ENCODE measurements at regions not wholly inside any gene's neighbourhood (a gene's known extent, or its start where the extent isn't known, plus 50 kb on each side); places are given as distances from the start of the nearest gene placed in this dataset.

- no peak overlapping the region for H2AFZ ChIP-seq (ENCODE audit: low read depth, low read length)
- no peak overlapping the region for H2BK120ac ChIP-seq (ENCODE audit: low read depth, low read length)
- H3K14ac ChIP-seq (ENCODE audit: low read length in 2 of 2), result no peak overlapping the region
- H3K18ac ChIP-seq (ENCODE audit: low read depth in 1 of 2, low read length in 2 of 2), result no peak overlapping the region
- no peak overlapping the region for H2BK15ac ChIP-seq (ENCODE audit: low read depth, poor library complexity, severe bottlenecking)
- no peaks in the 10 kb centered on the region for H3K9me3 ChIP-seq (ENCODE audit: control insufficient read depth, low read length)
- no peak overlapping the region for H3K4me2 ChIP-seq (ENCODE audit: low read length, poor library complexity, severe bottlenecking)
- H3K4me1 ChIP-seq (ENCODE audit: control insufficient read depth, insufficient read depth, low read depth, low read length), result no peaks in the 10 kb centered on the region
- H3K27me3 ChIP-seq (ENCODE audit: control insufficient read depth in 1 of 2, insufficient read depth in 1 of 2, low read length in 2 of 2), result no peaks in the 10 kb centered on the region
- WGBS, result no CpG with 5 or more reads among the region's 2 CpGs
- no peak overlapping the region for H2BK12ac ChIP-seq (ENCODE audit: low read length in 2 of 2)
- H4K8ac ChIP-seq (ENCODE audit: low read length), result no peak overlapping the region
- H2AK5ac ChIP-seq (ENCODE audit: low read length, severe bottlenecking), result no peak overlapping the region
- H3K36me3 ChIP-seq (ENCODE audit: control insufficient read depth in 1 of 2, insufficient read depth in 2 of 2, low read depth in 1 of 2, low read length in 2 of 2), result no peaks in the 10 kb centered on the region
- no peak overlapping the region for H3K23ac ChIP-seq (ENCODE audit: low read length in 2 of 2)
- no peak overlapping the region for H4K91ac ChIP-seq (ENCODE audit: low read length)
- no peak for DNase-seq
- H2BK5ac ChIP-seq (ENCODE audit: low read depth, low read length, poor library complexity, severe bottlenecking), result no peak overlapping the region
- H3K4me3 ChIP-seq (ENCODE audit: insufficient read depth in 1 of 2, low read depth in 1 of 2, low read length in 2 of 2), result no peak overlapping the region
- no peak overlapping the region for H3K9ac ChIP-seq (ENCODE audit: low read length)
- no peaks in the 10 kb centered on the region for H3K79me1 ChIP-seq (replicated peaks; ENCODE audit: low read length, poor library complexity, severe bottlenecking)
- H3K4ac ChIP-seq (ENCODE audit: low read depth in 1 of 2, low read length in 2 of 2), result no peak overlapping the region
- no peak overlapping the region for H3K27ac ChIP-seq (ENCODE audit: low read length, poor library complexity, severe bottlenecking)
Measured at GRCh38 chr2:228417526-228417925, 236.0 kb upstream of the SPHKAP start.

DNA sequence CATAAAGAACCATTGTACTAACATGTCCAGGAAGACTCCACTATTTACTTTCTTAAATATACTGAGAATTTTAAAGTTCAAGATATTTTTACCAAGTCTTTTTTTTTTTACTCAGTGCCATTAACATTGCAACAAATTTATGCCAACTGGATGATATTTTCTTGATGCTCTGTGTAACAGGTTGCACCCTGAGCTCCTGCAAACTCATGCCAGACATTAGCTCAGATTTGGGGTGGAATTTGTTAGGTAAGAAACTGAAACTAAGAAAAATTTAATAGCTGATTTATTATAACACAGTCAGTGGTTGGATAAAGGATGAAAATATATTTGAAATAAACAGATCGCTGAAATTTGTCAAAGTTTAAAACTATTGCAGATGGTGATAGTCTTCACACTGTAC lies 228.6 kb upstream of the SPHKAP start:
- Histone ChIP-seq H3K18ac (ENCODE audit: low read depth in 1 of 2, low read length in 2 of 2) (no peak overlapping the region), H3K4ac (ENCODE audit: low read depth in 1 of 2, low read length in 2 of 2) (no peak overlapping the region), H3K4me1 (ENCODE audit: control insufficient read depth, insufficient read depth, low read depth, low read length) (no peaks in the 10 kb centered on the region), H3K14ac (ENCODE audit: low read length in 2 of 2) (no peak overlapping the region), H2BK15ac (ENCODE audit: low read depth, poor library complexity, severe bottlenecking) (no peak overlapping the region), H3K27me3 (ENCODE audit: control insufficient read depth in 1 of 2, insufficient read depth in 1 of 2, low read length in 2 of 2) (no peaks in the 10 kb centered on the region), H2BK120ac (ENCODE audit: low read depth, low read length) (no peak overlapping the region), H3K23ac (ENCODE audit: low read length in 2 of 2) (no peak overlapping the region), H3K4me3 (ENCODE audit: insufficient read depth in 1 of 2, low read depth in 1 of 2, low read length in 2 of 2) (no peak overlapping the region), H2AK5ac (ENCODE audit: low read length, severe bottlenecking) (no peak overlapping the region), H4K91ac (ENCODE audit: low read length) (no peak overlapping the region), H3K27ac (ENCODE audit: low read length, poor library complexity, severe bottlenecking) (no peak overlapping the region), H3K4me2 (ENCODE audit: low read length, poor library complexity, severe bottlenecking) (no peak overlapping the region), H2BK5ac (ENCODE audit: low read depth, low read length, poor library complexity, severe bottlenecking) (no peak overlapping the region), H3K36me3 (ENCODE audit: control insufficient read depth in 1 of 2, insufficient read depth in 2 of 2, low read depth in 1 of 2, low read length in 2 of 2) (no peaks in the 10 kb centered on the region), H3K79me1 (replicated peaks; ENCODE audit: low read length, poor library complexity, severe bottlenecking) (no peaks in the 10 kb centered on the region), H2BK12ac (ENCODE audit: low read length in 2 of 2) (no peak overlapping the region), H3K9ac (ENCODE audit: low read length) (no peak overlapping the region), H4K8ac (ENCODE audit: low read length) (no peak overlapping the region), H3K9me3 (ENCODE audit: control insufficient read depth, low read length) (no peaks in the 10 kb centered on the region), H2AFZ (ENCODE audit: low read depth, low read length) (no peak overlapping the region)
- DNase-seq, result no peak
- WGBS, result no CpG with 5 or more reads among the region's 1 CpG

DNA sequence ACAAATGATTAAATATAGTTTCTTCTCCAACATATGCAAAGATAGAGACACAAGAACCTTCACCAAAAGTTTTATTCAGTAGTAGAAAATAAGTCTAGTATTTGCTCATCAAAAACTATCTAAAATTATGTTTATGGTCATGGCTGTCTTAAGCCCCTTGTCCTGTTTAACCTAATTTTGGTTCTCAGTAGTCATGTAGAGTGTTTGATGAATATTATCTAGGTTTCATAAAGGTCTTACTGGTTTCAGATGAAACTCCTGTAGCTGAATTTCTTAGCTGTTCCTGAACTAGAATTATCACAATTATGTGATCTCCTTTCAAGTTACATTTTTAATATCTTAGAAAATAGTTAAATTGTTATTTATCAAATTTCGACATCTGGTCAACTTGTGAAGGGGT lies 228.0 kb upstream of the SPHKAP start:
- Histone ChIP-seq H3K18ac (ENCODE audit: low read depth in 1 of 2, low read length in 2 of 2) (no peak overlapping the region), H3K14ac (ENCODE audit: low read length in 2 of 2) (no peak overlapping the region), H2AFZ (ENCODE audit: low read depth, low read length) (no peak overlapping the region), H3K79me1 (replicated peaks; ENCODE audit: low read length, poor library complexity, severe bottlenecking) (no peaks in the 10 kb centered on the region), H3K23ac (ENCODE audit: low read length in 2 of 2) (no peak overlapping the region), H3K9me3 (ENCODE audit: control insufficient read depth, low read length) (no peaks in the 10 kb centered on the region), H3K4me3 (ENCODE audit: insufficient read depth in 1 of 2, low read depth in 1 of 2, low read length in 2 of 2) (no peak overlapping the region), H4K91ac (ENCODE audit: low read length) (no peak overlapping the region), H2BK15ac (ENCODE audit: low read depth, poor library complexity, severe bottlenecking) (no peak overlapping the region), H3K4ac (ENCODE audit: low read depth in 1 of 2, low read length in 2 of 2) (no peak overlapping the region), H4K8ac (ENCODE audit: low read length) (no peak overlapping the region), H3K9ac (ENCODE audit: low read length) (no peak overlapping the region), H3K27me3 (ENCODE audit: control insufficient read depth in 1 of 2, insufficient read depth in 1 of 2, low read length in 2 of 2) (no peaks in the 10 kb centered on the region), H3K27ac (ENCODE audit: low read length, poor library complexity, severe bottlenecking) (no peak overlapping the region), H2BK5ac (ENCODE audit: low read depth, low read length, poor library complexity, severe bottlenecking) (no peak overlapping the region), H3K4me2 (ENCODE audit: low read length, poor library complexity, severe bottlenecking) (no peak overlapping the region), H2BK120ac (ENCODE audit: low read depth, low read length) (no peak overlapping the region), H3K4me1 (ENCODE audit: control insufficient read depth, insufficient read depth, low read depth, low read length) (no peaks in the 10 kb centered on the region), H2AK5ac (ENCODE audit: low read length, severe bottlenecking) (no peak overlapping the region), H2BK12ac (ENCODE audit: low read length in 2 of 2) (no peak overlapping the region), H3K36me3 (ENCODE audit: control insufficient read depth in 1 of 2, insufficient read depth in 2 of 2, low read depth in 1 of 2, low read length in 2 of 2) (no peaks in the 10 kb centered on the region)
- DNase-seq, result no peak
- no CpG with 5 or more reads among the region's 1 CpG for WGBS

DNA sequence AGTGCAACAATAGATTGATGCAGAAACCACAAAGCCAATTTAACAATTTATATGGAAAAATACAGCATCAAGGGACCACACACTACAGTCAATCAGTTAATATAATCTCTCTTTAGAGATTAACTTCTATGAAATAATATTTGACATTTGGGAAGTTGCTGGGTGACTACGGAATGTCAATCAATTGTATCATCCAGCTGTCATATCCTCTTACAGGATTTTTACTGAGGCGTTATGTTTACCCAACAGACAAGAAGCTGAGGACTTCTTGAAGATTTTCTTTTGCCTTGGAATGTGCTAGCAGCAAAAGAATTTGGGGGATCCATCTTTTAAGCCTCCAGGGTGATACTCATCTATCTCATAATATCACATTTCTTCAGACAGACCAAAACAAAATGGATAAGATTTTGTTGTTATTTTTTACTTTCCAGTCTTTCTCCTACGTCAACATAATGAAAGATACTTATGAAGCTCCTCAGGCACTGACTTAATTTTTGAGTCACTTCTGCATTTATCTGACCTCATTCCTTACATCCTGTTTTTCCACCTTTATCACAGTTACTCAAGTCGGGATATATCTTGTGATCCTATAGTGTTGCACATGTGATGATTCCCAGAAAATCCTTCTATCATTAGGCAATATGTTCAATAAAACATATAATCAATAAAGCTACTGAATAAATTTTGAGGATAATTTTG lies 227.2 kb upstream of the SPHKAP start:
- Histone ChIP-seq H3K14ac (ENCODE audit: low read length in 2 of 2) (no peak overlapping the region), H3K4me3 (ENCODE audit: insufficient read depth in 1 of 2, low read depth in 1 of 2, low read length in 2 of 2) (no peak overlapping the region), H3K79me1 (replicated peaks; ENCODE audit: low read length, poor library complexity, severe bottlenecking) (no peaks in the 10 kb centered on the region), H4K8ac (ENCODE audit: low read length) (no peak overlapping the region), H2AFZ (ENCODE audit: low read depth, low read length) (no peak overlapping the region), H3K23ac (ENCODE audit: low read length in 2 of 2) (no peak overlapping the region), H3K4me1 (ENCODE audit: control insufficient read depth, insufficient read depth, low read depth, low read length) (no peaks in the 10 kb centered on the region), H3K4ac (ENCODE audit: low read depth in 1 of 2, low read length in 2 of 2) (no peak overlapping the region), H4K91ac (ENCODE audit: low read length) (no peak overlapping the region), H2AK5ac (ENCODE audit: low read length, severe bottlenecking) (no peak overlapping the region), H2BK15ac (ENCODE audit: low read depth, poor library complexity, severe bottlenecking) (no peak overlapping the region), H3K9me3 (ENCODE audit: control insufficient read depth, low read length) (no peaks in the 10 kb centered on the region), H3K4me2 (ENCODE audit: low read length, poor library complexity, severe bottlenecking) (no peak overlapping the region), H2BK120ac (ENCODE audit: low read depth, low read length) (no peak overlapping the region), H3K36me3 (ENCODE audit: control insufficient read depth in 1 of 2, insufficient read depth in 2 of 2, low read depth in 1 of 2, low read length in 2 of 2) (no peaks in the 10 kb centered on the region), H3K18ac (ENCODE audit: low read depth in 1 of 2, low read length in 2 of 2) (no peak overlapping the region), H3K27me3 (ENCODE audit: control insufficient read depth in 1 of 2, insufficient read depth in 1 of 2, low read length in 2 of 2) (no peaks in the 10 kb centered on the region), H2BK5ac (ENCODE audit: low read depth, low read length, poor library complexity, severe bottlenecking) (no peak overlapping the region), H3K9ac (ENCODE audit: low read length) (no peak overlapping the region), H2BK12ac (ENCODE audit: low read length in 2 of 2) (no peak overlapping the region), H3K27ac (ENCODE audit: low read length, poor library complexity, severe bottlenecking) (no peak overlapping the region)
- 75% methylated on average over 2 of the region's 4 CpGs for WGBS
- no peak for DNase-seq

All from mesenchymal stem cell (in vitro differentiated cells and primary cell).